ENCODE measurements at regions not wholly inside any gene's neighbourhood (a gene's known extent, or its start where the extent isn't known, plus 50 kb on each side); places are given as distances from the start of the nearest gene placed in this dataset.

DNA sequence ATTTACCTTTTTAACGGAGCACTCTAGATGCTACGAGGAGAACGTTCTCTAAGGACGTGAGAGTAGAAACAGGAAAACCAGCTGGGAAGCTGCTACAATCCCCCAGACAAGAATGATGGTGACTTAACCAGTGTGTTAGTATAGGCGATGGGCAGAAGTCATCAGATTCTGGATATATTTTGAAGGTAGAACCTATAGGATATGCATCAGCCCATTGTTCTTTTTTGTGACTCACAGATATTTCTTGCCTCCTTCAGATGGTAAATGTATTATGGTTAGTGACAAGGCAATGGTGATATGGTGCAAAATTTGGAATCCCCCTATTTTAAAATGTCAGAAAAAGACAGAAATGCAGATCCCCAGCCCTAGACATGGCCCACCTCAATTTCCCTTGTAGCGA lies 258.2 kb downstream of the PHLDA1 start:
- H3K36me3 Mint-ChIP-seq = no peaks in the 10 kb centered on the region

DNA sequence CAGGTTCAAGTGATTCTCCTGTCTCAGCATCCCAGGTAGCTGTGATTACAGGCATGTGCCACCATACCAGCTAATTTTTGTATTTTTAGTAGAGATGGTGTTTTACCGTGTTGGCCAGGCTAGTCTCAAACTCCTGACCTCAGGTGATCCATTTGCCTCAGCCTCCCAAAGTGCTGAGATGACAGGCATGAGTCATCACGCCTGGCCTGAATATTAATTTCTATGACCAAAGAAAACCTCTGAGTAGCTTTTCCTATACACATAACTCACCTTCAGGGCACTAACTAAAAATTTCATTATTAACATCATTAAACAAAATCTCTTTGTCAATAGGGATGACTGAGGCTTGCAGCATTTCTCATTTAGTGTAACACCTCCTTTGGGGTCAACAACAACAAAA lies 259.6 kb upstream of the KRR1 start:
- H3K9me3 ChIP-seq (ENCODE audit: control insufficient read depth in 1 of 2, low read length in 2 of 2) = no peaks in the 10 kb centered on the region
- ChIA-PET CTCF (ENCODE audit: partially characterized antibody) (no interaction called here), POLR2A (ENCODE audit: partially characterized antibody) (no interaction called here)
- H3K27ac Mint-ChIP-seq = no peak overlapping the region
- no peak for DNase-seq
- H3K4me1 Mint-ChIP-seq = no peaks in the 10 kb centered on the region
- H3K27ac ChIP-seq (ENCODE audit: low read depth, low read length) = no peak overlapping the region
- no peaks in the 10 kb centered on the region for H3K27me3 ChIP-seq (ENCODE audit: insufficient read depth, low read length)
- no peak overlapping the region for H3K4me3 Mint-ChIP-seq
- no peak overlapping the region for H3K4me3 ChIP-seq (ENCODE audit: low read length in 2 of 2)
- H3K36me3 ChIP-seq (ENCODE audit: insufficient read depth, low read length) = no peaks in the 10 kb centered on the region
- H3K36me3 Mint-ChIP-seq = no peaks in the 10 kb centered on the region
- peaks cover 0 to 2% (median 0%) of the 10 kb centered on the region in 8 donors for H3K9me3 Mint-ChIP-seq
- intact Hi-C loops (cut with micrococcal nuclease) = no loop called here
- no peaks in the 10 kb centered on the region for H3K4me1 ChIP-seq (ENCODE audit: insufficient read depth, low read length)
- H3K27me3 Mint-ChIP-seq = peaks cover 0 to 3% of the 10 kb centered on the region in 2 donors

More for the DNA sequence above, 258.2 kb downstream of the PHLDA1 start:
- Histone ChIP-seq H3K27ac (ENCODE audit: low read depth, low read length) (no peak overlapping the region), H3K4me1 (ENCODE audit: insufficient read depth, low read length) (no peaks in the 10 kb centered on the region), H3K27me3 (ENCODE audit: insufficient read depth, low read length) (no peaks in the 10 kb centered on the region), H3K4me3 (ENCODE audit: low read length in 2 of 2) (no peak overlapping the region), H3K9me3 (ENCODE audit: control insufficient read depth in 1 of 2, low read length in 2 of 2) (no peaks in the 10 kb centered on the region), H3K36me3 (ENCODE audit: insufficient read depth, low read length) (no peaks in the 10 kb centered on the region)
- ChIA-PET POLR2A (ENCODE audit: partially characterized antibody) (no interaction called here), CTCF (ENCODE audit: partially characterized antibody) (interaction anchor here (1.2 kb wide), 1 partner anchor 10 kb away, joined by 4 read pairs; no protein-coding TSS in a partner anchor)
- no peak for DNase-seq
- H3K27me3 Mint-ChIP-seq = no peaks in the 10 kb centered on the region
- H3K4me3 Mint-ChIP-seq = no peak overlapping the region
- intact Hi-C loops (cut with micrococcal nuclease) = no loop called here
- no peaks in the 10 kb centered on the region for H3K9me3 Mint-ChIP-seq
- H3K4me1 Mint-ChIP-seq = no peaks in the 10 kb centered on the region
- no peak overlapping the region for H3K27ac Mint-ChIP-seq

- H3K27me3 ChIP-seq (ENCODE audit: insufficient read depth, low read length) = no peaks in the 10 kb centered on the region
- no peaks in the 10 kb centered on the region for H3K4me1 ChIP-seq (ENCODE audit: insufficient read depth, low read length)
- H3K36me3 Mint-ChIP-seq = no peaks in the 10 kb centered on the region
- H3K4me1 Mint-ChIP-seq = no peaks in the 10 kb centered on the region
- H3K27ac ChIP-seq (ENCODE audit: low read depth, low read length) = no peak overlapping the region
- peaks cover 0 to 3% of the 10 kb centered on the region in 2 donors for H3K27me3 Mint-ChIP-seq
- no peak overlapping the region for H3K27ac Mint-ChIP-seq
- intact Hi-C loops (cut with micrococcal nuclease) = no loop called here
- H3K4me3 ChIP-seq (ENCODE audit: low read length in 2 of 2) = no peak overlapping the region
- no peak for DNase-seq
- H3K9me3 ChIP-seq (ENCODE audit: control insufficient read depth in 1 of 2, low read length in 2 of 2) = no peaks in the 10 kb centered on the region
- peaks cover 0 to 2% (median 0%) of the 10 kb centered on the region in 8 donors for H3K9me3 Mint-ChIP-seq
- no peaks in the 10 kb centered on the region for H3K36me3 ChIP-seq (ENCODE audit: insufficient read depth, low read length)
- H3K4me3 Mint-ChIP-seq = no peak overlapping the region
- CTCF ChIA-PET (ENCODE audit: partially characterized antibody) = interaction anchor here (1.5 kb wide), 1 partner anchor 18 kb away, joined by 3 read pairs; no protein-coding TSS in a partner anchor
- POLR2A ChIA-PET (ENCODE audit: partially characterized antibody) = no interaction called here
These were observed 256.5 kb upstream of the KRR1 start for GRCh38 chr12:75767957-75768356.

GRCh38 chr12:75766263-75767160 lies 255.1 kb upstream of the KRR1 start:
- no peaks in the 10 kb centered on the region for H3K4me1 Mint-ChIP-seq
- H3K27me3 Mint-ChIP-seq = peaks cover 0 to 3% of the 10 kb centered on the region in 2 donors
- H3K36me3 Mint-ChIP-seq = no peaks in the 10 kb centered on the region
- no peak overlapping the region for H3K27ac Mint-ChIP-seq
- POLR2A ChIA-PET (ENCODE audit: partially characterized antibody) = no interaction called here
- Histone ChIP-seq H3K4me3 (ENCODE audit: low read length in 2 of 2) (no peak overlapping the region), H3K4me1 (ENCODE audit: insufficient read depth, low read length) (no peaks in the 10 kb centered on the region), H3K36me3 (ENCODE audit: insufficient read depth, low read length) (no peaks in the 10 kb centered on the region), H3K27me3 (ENCODE audit: insufficient read depth, low read length) (no peaks in the 10 kb centered on the region), H3K27ac (ENCODE audit: low read depth, low read length) (no peak overlapping the region), H3K9me3 (ENCODE audit: control insufficient read depth in 1 of 2, low read length in 2 of 2) (no peaks in the 10 kb centered on the region)
- CTCF ChIA-PET (ENCODE audit: partially characterized antibody) = no interaction called here
- H3K4me3 Mint-ChIP-seq = no peak overlapping the region
- no peak for DNase-seq
- peaks cover 0 to 2% (median 0%) of the 10 kb centered on the region in 8 donors for H3K9me3 Mint-ChIP-seq
- intact Hi-C loops (cut with micrococcal nuclease) = no loop called here

DNA sequence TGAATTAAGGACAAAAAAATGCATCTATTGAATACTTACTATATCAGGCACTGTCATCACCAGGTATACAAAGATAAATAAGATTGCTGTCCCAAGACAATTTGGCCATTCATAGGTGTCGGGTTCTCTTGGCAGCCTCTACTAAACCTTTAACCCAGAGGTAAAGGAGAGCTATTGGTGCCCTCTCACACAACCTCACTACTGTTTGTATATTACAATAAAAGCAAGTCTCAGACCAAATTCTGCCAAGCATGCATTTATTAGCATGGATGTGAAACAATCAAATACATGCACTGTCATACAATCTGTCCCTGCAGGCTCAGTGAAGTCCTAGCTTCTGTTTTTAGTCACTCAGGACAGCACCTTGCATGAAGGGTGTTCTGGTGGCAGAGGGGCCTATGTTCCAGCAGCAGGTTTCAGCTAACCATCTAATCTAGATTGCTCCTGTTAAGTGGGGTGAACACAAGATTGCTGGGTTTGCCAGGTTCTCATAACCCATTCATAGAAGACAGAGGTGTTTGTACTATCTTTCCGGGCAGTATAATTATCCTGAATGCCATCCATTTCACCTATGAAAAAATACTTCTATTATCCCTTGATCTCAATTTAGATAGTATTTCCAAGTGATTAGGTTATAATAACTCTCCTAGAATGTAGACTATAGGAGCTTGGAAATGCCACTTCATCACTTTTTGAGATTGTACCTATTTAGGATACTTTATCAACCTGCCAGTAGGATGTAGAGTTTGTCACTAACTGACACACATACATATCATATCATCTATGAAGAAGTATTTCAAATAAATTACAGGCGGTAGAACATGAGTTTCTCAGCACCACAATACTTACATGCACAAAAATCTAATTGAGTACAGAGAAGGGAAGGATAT lies 254.0 kb upstream of the KRR1 start:
- no peaks in the 10 kb centered on the region for H3K36me3 ChIP-seq (ENCODE audit: insufficient read depth, low read length)
- no peak for DNase-seq
- CTCF ChIA-PET (ENCODE audit: partially characterized antibody) = interaction anchor here (0.7 kb wide), 1 partner anchor 89 kb away, joined by 5 read pairs; no protein-coding TSS in a partner anchor
- Mint-ChIP-seq H3K36me3 (no peaks in the 10 kb centered on the region), H3K9me3 (peaks cover 0 to 2% (median 0%) of the 10 kb centered on the region in 8 donors), H3K27ac (no peak overlapping the region), H3K4me1 (no peaks in the 10 kb centered on the region), H3K27me3 (peaks cover 0 to 3% of the 10 kb centered on the region in 2 donors), H3K4me3 (no peak overlapping the region)
- no peaks in the 10 kb centered on the region for H3K9me3 ChIP-seq (ENCODE audit: control insufficient read depth in 1 of 2, low read length in 2 of 2)
- no peaks in the 10 kb centered on the region for H3K4me1 ChIP-seq (ENCODE audit: insufficient read depth, low read length)
- H3K27ac ChIP-seq (ENCODE audit: low read depth, low read length) = no peak overlapping the region
- intact Hi-C loops (cut with micrococcal nuclease) = no loop called here
- POLR2A ChIA-PET (ENCODE audit: partially characterized antibody) = no interaction called here
- no peaks in the 10 kb centered on the region for H3K27me3 ChIP-seq (ENCODE audit: insufficient read depth, low read length)
- H3K4me3 ChIP-seq (ENCODE audit: low read length in 2 of 2) = no peak overlapping the region

- H3K4me1 Mint-ChIP-seq = no peaks in the 10 kb centered on the region
- intact Hi-C loops (cut with micrococcal nuclease) = no loop called here
- H3K27ac ChIP-seq (ENCODE audit: low read depth, low read length) = no peak overlapping the region
- H3K9me3 Mint-ChIP-seq = peaks cover 0 to 2% (median 0%) of the 10 kb centered on the region in 8 donors
- H3K4me1 ChIP-seq (ENCODE audit: insufficient read depth, low read length) = no peaks in the 10 kb centered on the region
- no peak overlapping the region for H3K4me3 Mint-ChIP-seq
- H3K27ac Mint-ChIP-seq = no peak overlapping the region
- no peak for DNase-seq
- H3K27me3 ChIP-seq (ENCODE audit: insufficient read depth, low read length) = no peaks in the 10 kb centered on the region
- H3K36me3 Mint-ChIP-seq = no peaks in the 10 kb centered on the region
- H3K27me3 Mint-ChIP-seq = peaks cover 0 to 3% of the 10 kb centered on the region in 2 donors
- ChIA-PET CTCF (ENCODE audit: partially characterized antibody) (interaction anchor here (0.7 kb wide), 1 partner anchor 88 kb away, joined by 5 read pairs; no protein-coding TSS in a partner anchor), POLR2A (ENCODE audit: partially characterized antibody) (no interaction called here)
- no peak overlapping the region for H3K4me3 ChIP-seq (ENCODE audit: low read length in 2 of 2)
- H3K9me3 ChIP-seq (ENCODE audit: control insufficient read depth in 1 of 2, low read length in 2 of 2) = no peaks in the 10 kb centered on the region
- no peaks in the 10 kb centered on the region for H3K36me3 ChIP-seq (ENCODE audit: insufficient read depth, low read length)
These were observed 252.9 kb upstream of the KRR1 start for GRCh38 chr12:75764091-75764841.
